Cerebellar cortex (tissue), 1 donor: ENCODE measurements at regions not wholly inside any gene's neighbourhood (a gene's known extent, or its start where the extent isn't known, plus 50 kb on each side); places are given as distances from the start of the nearest gene placed in this dataset.

Source experiments
- DNase-seq: peaks from one replicate; pipeline ENCODE4 v3.0.0-alpha.2; 2015; ENCODE audit warnings: low spot score

- no peak for DNase-seq
Observed at GRCh38 chr14:62015243-62015642, 253.0 kb downstream of the SNAPC1 start.

DNA sequence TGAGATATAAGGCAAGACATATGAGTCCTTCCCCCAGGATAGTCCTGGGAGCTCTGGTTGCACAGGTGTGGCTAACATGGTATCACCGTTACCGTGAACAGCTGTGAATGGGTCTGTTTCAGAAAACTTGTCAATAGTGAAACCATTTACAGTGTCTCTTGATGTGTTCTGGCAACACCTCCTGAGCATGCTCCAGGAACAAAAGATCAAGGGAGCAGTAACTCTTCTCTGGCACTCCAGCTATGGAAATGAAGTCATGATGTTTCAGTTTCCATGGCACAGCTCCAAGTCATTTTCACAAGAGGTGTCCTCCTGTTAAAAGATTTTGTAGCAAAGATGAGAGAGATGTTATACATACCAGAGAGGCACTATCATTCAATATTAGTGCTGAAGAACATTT lies 253.7 kb downstream of the SNAPC1 start:
- no peak for DNase-seq

GRCh38 chr14:62017651-62018230 lies 255.5 kb downstream of the SNAPC1 start:
- no peak for DNase-seq

DNA sequence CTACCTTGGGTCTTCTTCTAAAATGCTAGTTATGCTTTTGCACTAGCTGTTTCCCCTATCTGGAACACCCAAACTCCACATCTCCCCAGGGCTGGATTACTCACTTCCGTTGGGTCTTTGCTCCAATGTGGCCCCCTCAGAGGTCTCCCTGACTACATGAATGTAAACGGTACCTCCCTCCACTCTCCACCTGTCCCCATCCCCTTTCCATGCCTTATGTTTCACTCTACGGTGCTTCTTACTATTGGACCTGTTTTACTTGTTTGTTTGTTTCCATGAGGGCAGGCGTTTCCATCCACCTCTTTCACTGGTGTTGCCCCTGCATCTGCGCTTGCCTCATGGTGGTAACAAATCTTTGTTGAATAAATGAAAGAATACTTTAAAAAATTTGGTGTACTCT lies 256.4 kb downstream of the SNAPC1 start:
- no peak for DNase-seq

DNA sequence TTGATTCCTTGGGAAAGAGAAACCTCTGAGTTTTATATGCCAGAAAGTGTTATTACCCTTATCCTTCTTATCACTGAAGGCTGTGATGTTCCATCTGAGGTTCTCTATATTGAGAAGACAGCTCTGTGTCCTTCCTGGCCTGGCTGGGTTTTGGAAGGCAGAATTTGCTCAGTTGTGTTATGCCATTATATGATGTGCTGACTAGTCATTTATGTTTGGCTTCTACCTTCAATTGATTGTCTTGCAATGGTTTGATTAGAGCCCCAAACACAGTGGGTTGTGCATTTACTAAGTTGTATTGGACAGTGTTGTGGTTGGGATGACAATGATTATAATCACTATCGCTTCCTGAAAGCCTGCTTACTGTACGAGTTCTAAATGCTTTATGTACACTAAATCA lies 265.7 kb downstream of the SNAPC1 start:
- no peak for DNase-seq

DNA sequence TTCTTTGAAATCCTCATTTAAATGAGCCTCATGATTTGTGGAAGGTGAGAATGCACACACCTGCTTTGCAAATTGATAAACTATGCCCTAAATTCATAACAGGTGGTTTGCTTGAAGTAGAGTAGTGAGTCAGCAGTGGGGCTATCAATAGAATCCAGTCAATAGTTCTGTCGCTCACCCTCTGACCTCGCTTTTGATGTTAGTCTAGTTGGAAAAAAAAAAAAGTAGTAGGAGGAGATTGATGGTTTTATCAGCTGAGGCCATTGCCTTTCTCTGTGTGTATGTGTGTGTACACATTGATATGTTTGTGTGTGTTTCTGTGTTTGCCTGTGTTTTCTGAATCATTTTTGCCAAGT lies 267.3 kb downstream of the SNAPC1 start:
- DNase-seq, result no peak

DNA sequence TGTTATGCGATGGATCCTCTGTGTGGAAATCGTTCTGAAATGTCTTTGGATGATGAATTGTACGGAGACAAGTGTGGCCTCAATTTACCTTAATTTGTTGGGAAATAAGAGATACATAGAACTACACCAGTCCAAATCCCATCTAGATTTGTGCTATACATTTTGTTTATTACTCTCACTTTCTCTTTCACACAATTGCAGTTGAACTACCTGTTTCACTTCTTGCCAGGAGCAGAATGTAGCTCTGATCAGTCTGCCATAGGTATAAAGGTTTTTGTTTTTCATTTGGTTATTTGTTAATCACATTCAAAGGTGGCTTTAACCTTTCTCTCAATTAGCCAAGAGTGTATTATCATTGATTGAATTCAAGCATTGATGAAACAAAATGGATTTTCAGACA lies 268.2 kb downstream of the SNAPC1 start:
- DNase-seq, result no peak

- DNase-seq, result no peak
Observed at GRCh38 chr14:62031504-62031903, 269.3 kb downstream of the SNAPC1 start.

GRCh38 chr14:62053188-62053587 lies 291.0 kb downstream of the SNAPC1 start:
- DNase-seq, result no peak

DNA sequence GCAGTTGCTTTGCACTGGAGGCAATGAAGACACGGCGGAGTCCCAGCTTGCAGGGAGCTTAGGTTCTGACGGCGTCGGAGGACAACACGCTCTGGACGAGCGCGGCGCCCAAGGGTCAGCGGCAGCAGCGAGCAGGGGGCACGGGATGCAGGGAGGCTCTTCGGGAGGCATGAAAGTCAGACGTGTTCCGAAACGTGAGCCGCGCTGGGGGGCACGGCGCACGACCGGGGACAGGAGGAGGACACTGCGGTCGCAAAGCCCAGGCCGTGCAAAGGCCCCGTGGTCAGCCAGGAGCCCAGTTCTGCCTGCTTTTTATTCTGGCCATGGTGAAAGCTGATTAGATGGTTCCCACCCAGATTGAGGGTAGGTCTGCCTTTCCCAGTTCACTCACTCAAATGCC lies 294.6 kb downstream of the SNAPC1 start:
- DNase-seq, result no peak

DNA sequence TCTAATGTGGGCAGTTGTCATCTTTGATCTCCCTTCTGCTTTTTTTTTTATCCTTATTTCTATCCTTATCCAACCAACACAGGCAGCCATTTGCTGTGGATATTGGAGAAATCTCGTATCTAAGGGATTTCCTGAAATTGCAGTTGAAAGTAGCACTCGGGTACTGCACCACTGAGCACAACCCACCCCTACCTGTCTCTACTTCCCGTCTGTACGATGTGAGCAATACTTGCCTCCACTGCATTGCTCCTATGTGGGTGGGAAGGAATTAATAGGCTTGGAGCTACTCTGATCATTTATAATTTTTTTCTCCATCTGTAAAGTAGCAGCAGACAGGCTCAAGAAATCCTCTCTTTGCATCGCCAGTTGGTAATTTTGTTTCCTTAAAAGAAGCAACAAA lies 300.4 kb downstream of the SNAPC1 start:
- no peak for DNase-seq

- DNase-seq, result no peak
Observed at GRCh38 chr14:62064751-62065323, 302.6 kb downstream of the SNAPC1 start.

GRCh38 chr14:62066304-62066703 lies 304.1 kb downstream of the SNAPC1 start:
- no peak for DNase-seq

- no peak for DNase-seq
Observed at GRCh38 chr14:62071039-62071438, 308.8 kb downstream of the SNAPC1 start.

DNA sequence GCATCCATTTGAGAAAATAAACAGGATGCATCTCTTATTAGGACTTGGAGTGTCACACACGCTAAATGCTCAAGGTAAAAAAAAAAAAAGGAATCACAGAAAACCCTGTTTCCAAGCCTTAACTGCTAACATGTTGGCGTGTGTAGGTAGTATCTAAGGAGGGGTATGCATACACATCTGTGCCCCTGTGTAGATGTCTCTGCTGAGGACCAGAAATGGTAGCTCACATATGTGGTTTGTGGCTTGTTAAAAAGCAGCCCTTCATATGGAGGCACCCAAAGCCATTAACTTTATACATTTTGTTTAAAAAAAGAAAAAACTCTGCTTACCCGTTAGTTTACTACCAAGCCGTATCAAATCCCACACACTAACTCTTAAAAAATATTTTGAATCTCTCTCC lies 314.1 kb downstream of the SNAPC1 start:
- DNase-seq, result no peak

GRCh38 chr14:62076825-62077605 lies 314.8 kb downstream of the SNAPC1 start:
- DNase-seq, result peak; percentile 83

- DNase-seq, result no peak
Observed at GRCh38 chr14:62077676-62078261, 315.5 kb downstream of the SNAPC1 start.

- DNase-seq, result no peak
Observed at GRCh38 chr14:62079038-62079437, 316.8 kb downstream of the SNAPC1 start.

- no peak for DNase-seq
Observed at GRCh38 chr14:62081012-62081612, 318.9 kb downstream of the SNAPC1 start.

- no peak for DNase-seq
Observed at GRCh38 chr14:62081951-62082350, 319.7 kb downstream of the SNAPC1 start.

DNA sequence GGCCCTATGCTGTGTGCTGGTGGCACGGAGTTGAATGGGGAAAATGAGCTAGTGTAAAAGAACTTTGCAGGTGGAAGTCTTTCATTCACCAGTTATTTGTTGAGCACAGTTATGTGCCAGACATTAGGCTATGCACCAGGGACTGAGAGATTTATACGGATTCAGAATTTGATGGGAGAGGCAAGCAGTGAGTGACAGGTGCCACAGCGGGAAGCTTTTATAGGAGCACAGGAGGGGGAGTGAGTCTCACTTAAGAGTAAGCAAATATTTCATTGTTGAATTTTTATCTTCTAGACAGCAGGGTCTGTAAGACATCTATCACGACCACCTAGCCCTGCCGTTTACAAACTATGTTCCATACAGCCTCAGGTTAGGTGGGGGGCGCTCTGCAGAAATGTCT lies 320.6 kb downstream of the SNAPC1 start:
- no peak for DNase-seq

GRCh38 chr14:62084020-62084419 lies 321.8 kb downstream of the SNAPC1 start:
- no peak for DNase-seq

DNA sequence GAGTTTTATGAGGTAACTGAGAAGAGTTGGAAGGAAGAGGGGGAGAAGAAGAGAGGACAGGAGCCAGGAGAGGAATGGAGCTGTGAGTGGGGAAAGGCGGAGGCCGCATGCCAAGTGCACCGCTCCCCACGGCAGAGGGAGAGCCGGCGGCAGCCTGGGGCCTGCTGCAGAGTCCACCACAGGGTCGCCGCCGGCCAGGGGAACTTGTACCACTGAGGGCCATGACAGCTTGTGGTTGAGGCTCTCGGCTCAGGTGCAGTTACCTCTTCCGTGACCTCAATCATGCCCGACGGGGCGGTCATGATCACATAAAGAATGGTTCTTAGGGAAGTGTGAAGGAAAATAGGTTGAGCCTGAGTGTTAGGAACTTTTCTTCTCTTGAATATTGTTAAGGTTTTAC lies 325.0 kb downstream of the SNAPC1 start:
- DNase-seq, result no peak
